WTC11 (cell line): ENCODE measurements at regions not wholly inside any gene's neighbourhood (a gene's known extent, or its start where the extent isn't known, plus 50 kb on each side); places are given as distances from the start of the nearest gene placed in this dataset.
"Not testable (repeated sequence)": the region's sequence is repeated elsewhere in the genome, so short reads cannot be mapped to it uniquely, and the experiment has no call there.

Source experiments
- ATAC-seq: fragments of 200-7000 bp; cut with Tn5 transposase; 2 replicates; pipeline ENCODE4 v1.10.0; 2021; ENCODE audit warnings: mild to moderate bottlenecking, moderate library complexity
- CTCF ChIA-PET: fragments of 300-600 bp; sonication (Branson Sonifier 250); formaldehyde crosslinking; loops from one replicate; lab custom pipeline; 2021; ENCODE audit warnings: antibody characterized with exemption; lab: Charles Lee
- POLR2A ChIA-PET: fragments of 350-600 bp; sonication (Branson Sonifier 250); formaldehyde crosslinking; loops from one replicate; lab custom pipeline; 2021; ENCODE audit warnings: antibody characterized with exemption; lab: Charles Lee
- DNase-seq: peaks from one replicate; pipeline ENCODE4 v3.0.0; 2021; ENCODE audit warnings: low spot score
- H3K27ac Mint-ChIP-seq: 2 replicates; pipeline ENCODE4 v1.8.0; 2021; ENCODE audit warnings: mixed read lengths
- H3K27me3 Mint-ChIP-seq: 2 replicates; pipeline ENCODE4 v1.8.0; 2021; ENCODE audit warnings: low read depth, mild to moderate bottlenecking, moderate library complexity, mixed read lengths
- H3K36me3 Mint-ChIP-seq: 2 replicates; pipeline ENCODE4 v1.8.0; 2021; ENCODE audit warnings: mixed read lengths
- H3K4me1 Mint-ChIP-seq: 2 replicates; pipeline ENCODE4 v1.8.0; 2022; ENCODE audit warnings: mixed read lengths
- H3K4me3 Mint-ChIP-seq: 2 replicates; pipeline ENCODE4 v1.8.0; 2021; ENCODE audit warnings: mild to moderate bottlenecking, moderate library complexity, mixed read lengths
- H3K9me3 Mint-ChIP-seq: 2 replicates; pipeline ENCODE4 v1.8.0; 2021; ENCODE audit warnings: mixed read lengths
- AR ChIP-seq: fragments of 250-450 bp; sonication (Bioruptor Pico); IDR thresholded peaks from 2 replicates; pipeline ENCODE4 v1.9.0; 2021; ENCODE audit warnings: mild to moderate bottlenecking
- MAX ChIP-seq: sonication (generic); formaldehyde crosslinking; IDR thresholded peaks from 2 replicates; pipeline ENCODE4 v1.8.0; 2022; ENCODE audit warnings: mild to moderate bottlenecking, missing genetic modification reagents
- NFATC4 ChIP-seq: fragments of 250-450 bp; sonication (Bioruptor Pico); IDR thresholded peaks from 2 replicates; pipeline ENCODE4 v1.9.0; 2021; ENCODE audit warnings: mild to moderate bottlenecking
- PREB ChIP-seq: sonication (generic); formaldehyde crosslinking; IDR thresholded peaks from 2 replicates; pipeline ENCODE4 v1.8.1; 2022; ENCODE audit warnings: mild to moderate bottlenecking, missing genetic modification reagents, moderate library complexity, borderline replicate concordance
- TEAD1 ChIP-seq: sonication (generic); formaldehyde crosslinking; IDR thresholded peaks from 2 replicates; pipeline ENCODE4 v1.8.0; 2022; ENCODE audit warnings: mild to moderate bottlenecking, missing genetic modification reagents
- ZBTB21 ChIP-seq: sonication (generic); formaldehyde crosslinking; IDR thresholded peaks from 2 replicates; pipeline ENCODE4 v1.8.1; 2023; ENCODE audit warnings: mild to moderate bottlenecking, missing genetic modification reagents, borderline replicate concordance
- ZNF138 ChIP-seq: sonication (generic); formaldehyde crosslinking; conservative IDR thresholded peaks from 2 replicates; pipeline ENCODE4 v1.8.1; 2022; ENCODE audit warnings: mild to moderate bottlenecking, moderate library complexity, missing genetic modification reagents

- TF ChIP-seq PREB (CRISPR knock-in tag) (no peak), MAX (CRISPR knock-in tag) (no peak), TEAD1 (no peak), NFATC4 (CRISPR knock-in tag) (no peak), ZBTB21 (CRISPR knock-in tag) (no peak), ZNF138 (CRISPR knock-in tag) (no peak), AR (CRISPR knock-in tag) (no peak)
Measured at GRCh38 chr6:87753131-87753685, 51.2 kb upstream of the AKIRIN2 start (continued).

- ATAC-seq, H3K27me3 Mint-ChIP-seq, H3K4me3 Mint-ChIP-seq, DNase-seq, H3K9me3 Mint-ChIP-seq, CTCF ChIA-PET, H3K36me3 Mint-ChIP-seq, H3K27ac Mint-ChIP-seq, POLR2A ChIA-PET: not testable (repeated sequence)
- H3K4me1 Mint-ChIP-seq, result peaks cover 13% of the 10 kb centered on the region
Measured at GRCh38 chr6:87752503-87752902, 50.5 kb upstream of the AKIRIN2 start.
